Smooth muscle cell of the brain vasculature (primary cell): ENCODE measurements at regions not wholly inside any gene's neighbourhood (a gene's known extent, or its start where the extent isn't known, plus 50 kb on each side); places are given as distances from the start of the nearest gene placed in this dataset.

Source experiments
- DNase-seq: peaks from one replicate; pipeline ENCODE4 v3.0.0-alpha.2; 2012; ENCODE audit warnings: low read depth, low spot score

- no peak for DNase-seq
These were observed 80.8 kb upstream of the CERS6 start for GRCh38 chr2:168375195-168375798.

- DNase-seq, result no peak
These were observed 77.0 kb upstream of the CERS6 start for GRCh38 chr2:168378960-168379669.

DNA sequence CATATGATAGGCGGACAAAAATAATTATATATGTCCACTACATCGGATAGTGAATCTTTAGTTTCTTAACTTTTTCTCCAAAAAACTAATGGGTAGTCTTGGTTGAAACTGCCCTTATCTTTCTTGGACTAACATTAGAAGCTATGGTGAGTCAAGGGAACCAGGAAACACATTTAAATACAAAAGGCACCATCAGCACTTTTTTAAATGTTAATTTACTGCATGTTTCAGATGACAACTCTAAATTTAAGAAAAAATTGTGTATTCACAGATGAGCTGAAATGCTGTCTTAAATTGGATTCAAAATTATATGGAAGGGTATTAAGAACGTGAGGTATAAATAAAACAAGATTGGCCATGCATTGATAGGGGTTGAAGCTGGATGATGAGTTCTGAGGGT is 75.6 kb upstream of the CERS6 start:
- no peak for DNase-seq

DNA sequence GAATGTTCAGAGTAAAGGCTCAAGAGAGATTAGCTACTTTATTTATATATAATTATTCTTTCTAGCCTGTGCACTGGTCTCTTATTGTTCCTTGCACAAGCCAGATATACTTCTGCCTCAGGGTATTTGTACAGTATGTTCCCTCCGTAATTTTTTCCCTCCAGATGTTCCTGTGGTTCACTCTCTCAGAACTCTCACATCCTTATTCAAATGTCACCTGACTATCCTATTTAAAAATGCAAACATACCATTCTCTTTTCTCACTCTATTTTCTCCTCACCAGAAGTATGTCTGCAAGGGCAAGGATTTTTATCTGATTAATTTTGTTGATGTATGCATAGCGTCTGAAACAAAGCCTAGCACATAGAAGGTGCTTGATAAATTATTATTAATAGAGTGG is 64.0 kb upstream of the CERS6 start:
- DNase-seq, result no peak

DNA sequence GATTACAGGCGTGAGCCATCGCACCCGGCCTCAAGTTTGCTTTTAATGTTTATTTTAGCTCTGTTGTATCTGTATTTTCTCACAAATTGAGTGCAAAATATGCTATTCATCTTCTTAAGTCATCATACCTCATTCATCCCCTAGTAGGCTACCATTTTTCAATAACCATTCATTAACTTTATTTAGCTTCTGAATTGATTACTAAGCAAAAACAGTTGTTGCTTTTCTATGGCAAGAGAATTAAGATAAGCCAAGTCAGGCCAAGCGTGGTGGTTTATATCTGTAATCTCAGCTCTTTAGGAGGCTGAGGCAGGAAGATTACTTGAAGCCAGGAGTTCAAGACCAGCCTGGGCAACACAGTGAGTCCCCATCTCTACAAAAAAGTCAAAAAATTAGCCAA is 63.3 kb upstream of the CERS6 start:
- DNase-seq, result no peak

- no peak for DNase-seq
These were observed 61.8 kb upstream of the CERS6 start for GRCh38 chr2:168394262-168394661.

DNA sequence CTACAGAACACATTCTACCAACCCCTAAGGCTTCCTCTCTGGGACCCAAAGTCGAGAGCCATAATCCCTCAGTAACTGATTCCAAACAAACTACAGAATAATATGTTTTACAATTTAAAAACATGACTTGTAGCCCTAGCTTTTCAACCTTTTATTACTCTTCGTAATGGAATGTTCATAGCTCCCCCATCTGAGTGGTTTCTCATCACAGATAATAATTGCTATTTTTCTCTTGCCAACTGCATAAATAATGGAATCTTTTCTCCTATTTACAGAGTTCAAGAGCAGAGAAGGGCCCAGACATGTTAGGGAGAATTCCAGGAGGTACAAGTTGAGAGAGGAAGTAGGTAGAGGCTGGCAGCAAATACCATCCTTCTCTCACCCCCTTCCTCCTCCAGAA is 59.9 kb upstream of the CERS6 start:
- DNase-seq, result no peak

- no peak for DNase-seq
These were observed 58.4 kb upstream of the CERS6 start for GRCh38 chr2:168397629-168398028.

GRCh38 chr2:168401048-168401556 is 55.0 kb upstream of the CERS6 start:
- no peak for DNase-seq

DNA sequence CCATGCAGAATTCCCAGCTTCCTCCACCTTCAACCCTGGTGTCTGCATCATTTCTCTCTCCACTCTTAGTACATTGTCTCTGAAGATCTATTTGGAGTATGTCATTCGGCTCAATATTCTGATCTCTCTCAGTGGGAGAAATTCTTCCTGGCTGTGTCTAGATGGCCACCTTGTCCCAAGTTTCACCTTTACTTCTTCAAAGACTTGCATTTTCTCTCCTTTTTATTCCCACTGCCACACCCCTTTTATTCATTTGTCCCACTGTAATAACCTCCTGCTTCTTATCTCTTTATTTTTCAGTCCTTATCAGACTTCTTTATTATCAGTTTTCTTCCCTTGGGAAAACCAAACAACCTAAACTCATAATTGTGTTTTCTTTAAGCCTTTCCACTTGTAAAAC is 54.3 kb upstream of the CERS6 start:
- no peak for DNase-seq

- DNase-seq, result no peak
These were observed 53.5 kb upstream of the CERS6 start for GRCh38 chr2:168402531-168402930.

DNA sequence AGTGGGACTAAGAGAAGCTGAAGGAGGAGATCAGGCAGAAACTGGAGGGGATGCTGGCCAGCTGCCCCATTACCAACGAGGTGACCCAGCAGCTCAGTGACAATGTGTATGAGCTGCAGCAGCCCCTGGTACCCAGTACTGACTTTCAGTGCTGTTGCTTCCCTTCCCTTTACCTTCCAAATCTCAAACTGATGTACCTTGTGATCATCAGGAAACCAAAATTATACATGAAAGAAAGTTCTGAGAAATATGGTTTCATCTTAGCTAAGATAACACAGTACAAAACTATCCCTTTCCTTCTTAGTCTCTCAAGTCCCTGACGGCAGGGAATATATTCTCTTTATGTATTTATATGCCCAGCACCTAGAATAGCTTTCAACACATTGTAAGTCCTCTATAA is 52.3 kb upstream of the CERS6 start:
- no peak for DNase-seq

GRCh38 chr2:168404764-168405163 is 51.3 kb upstream of the CERS6 start:
- DNase-seq, result no peak
